ENCODE measurements at regions not wholly inside any gene's neighbourhood (a gene's known extent, or its start where the extent isn't known, plus 50 kb on each side); places are given as distances from the start of the nearest gene placed in this dataset.

- H3K4me3 ChIP-seq (replicated peaks in 1 of 2; ENCODE audit: low read depth in 1 of 2, low read length in 2 of 2) = no peak overlapping the region
- no peak overlapping the region for H2AFZ ChIP-seq (ENCODE audit: low read depth, low read length, poor library complexity, severe bottlenecking)
- intact Hi-C loops (cut with micrococcal nuclease) = no loop called here
- BruUV-seq (replicated peaks) = no TSS peak
- H3K9ac ChIP-seq (ENCODE audit: low read length) = no peak overlapping the region
- H4K20me1 ChIP-seq (ENCODE audit: insufficient read depth) = no peaks in the 10 kb centered on the region
- no peak overlapping the region for H3K4me2 ChIP-seq (ENCODE audit: low read length)
- no peak for TF ChIP-seq YY1 (IDR thresholded peaks at IDR 0.05; ENCODE audit: extremely low read depth, insufficient replicate concordance, low read depth, low read length)
- no peak for TF ChIP-seq EGR1 (IDR thresholded peaks at IDR 0.05; ENCODE audit: low read depth)
- no peak for TF ChIP-seq EZH2 (IDR thresholded peaks at IDR 0.05)
- TF ChIP-seq CBX3 (IDR thresholded peaks at IDR 0.05; ENCODE audit: low read depth) = no peak
- no peak for TF ChIP-seq FOSL1 (IDR thresholded peaks at IDR 0.05; ENCODE audit: low read depth)
- TF ChIP-seq POLR2AphosphoS5 (IDR thresholded peaks at IDR 0.05; ENCODE audit: low read depth, low read length) = no peak
- no peak for TF ChIP-seq CTCF (IDR thresholded peaks at IDR 0.05 in 2 of 3, conservative IDR thresholded peaks at IDR 0.05 in 1 of 3; ENCODE audit: borderline replicate concordance in 1 of 3, insufficient read depth in 1 of 3, low read depth in 2 of 3, low read length in 2 of 3)
- no peak for TF ChIP-seq TCF7L2 (IDR thresholded peaks at IDR 0.05; ENCODE audit: borderline replicate concordance, extremely low read depth, insufficient read depth, insufficient read length)
- no peak for TF ChIP-seq JUND (IDR thresholded peaks at IDR 0.05)
- TF ChIP-seq ZBTB33 (IDR thresholded peaks at IDR 0.05; ENCODE audit: extremely low read depth, insufficient replicate concordance, low read length) = no peak
- no peak for TF ChIP-seq CEBPB (IDR thresholded peaks at IDR 0.05; ENCODE audit: low read depth)
- no peak for TF ChIP-seq EZH2phosphoT487 (IDR thresholded peaks at IDR 0.05; ENCODE audit: borderline replicate concordance)
- TF ChIP-seq SIN3A (IDR thresholded peaks at IDR 0.05; ENCODE audit: low read depth) = no peak
- no peak for TF ChIP-seq MAX (IDR thresholded peaks at IDR 0.05)
- no peak for TF ChIP-seq ZFX (IDR thresholded peaks at IDR 0.05)
- TF ChIP-seq REST (IDR thresholded peaks at IDR 0.05; ENCODE audit: low read depth) = no peak
- TF ChIP-seq POLR2A (IDR thresholded peaks at IDR 0.05; ENCODE audit: borderline replicate concordance, extremely low read depth, insufficient read depth, insufficient read length) = no peak
- 0 out of 4 replicates have a peak, but pooled peaks cover 0 to 5% of the 10 kb centered on the region in 2 experiments for H3K9me3 ChIP-seq (ENCODE audit: control insufficient read depth in 1 of 2, insufficient read depth in 1 of 2, low read depth in 1 of 2, low read length in 2 of 2)
- no peaks in the 10 kb centered on the region for H3K4me1 ChIP-seq (ENCODE audit: control insufficient read depth in 1 of 2, insufficient read depth in 2 of 2, low read length in 2 of 2)
- H3K27ac ChIP-seq (ENCODE audit: low read depth, low read length) = no peak overlapping the region
- ATAC-seq (no peak), DNase-seq (ENCODE audit: low read depth, low spot score) (no peak)
- RAD21 ChIA-PET (ENCODE audit: low non-redundant PET in 1 of 2, low total read pairs in 2 of 2, uncharacterized antibody in 2 of 2, unreplicated experiment in 2 of 2) = no interaction called here
- no peaks in the 10 kb centered on the region for H3K79me2 ChIP-seq (ENCODE audit: insufficient read depth, low read length)
- CTCF ChIA-PET = interaction anchor here (0.8 to 0.9 kb wide), 2 partner anchors 9 to 13 kb away, joined by 3 read pairs; no protein-coding TSS in a partner anchor
- H3K27me3 ChIP-seq (ENCODE audit: insufficient read depth, low read length) = no peaks in the 10 kb centered on the region
- H3K9me2 ChIP-seq (ENCODE audit: insufficient read depth) = no peaks in the 10 kb centered on the region
- no peaks in the 10 kb centered on the region for H3K36me3 ChIP-seq (ENCODE audit: control insufficient read depth in 1 of 2, insufficient read depth in 2 of 2, low read length in 2 of 2)
- POLR2A ChIA-PET = no interaction called here
Measured at GRCh38 chr10:120996456-120997034, 145.4 kb downstream of the WDR11 start.
